NB4 (cell line): ENCODE measurements at regions not wholly inside any gene's neighbourhood (a gene's known extent, or its start where the extent isn't known, plus 50 kb on each side); places are given as distances from the start of the nearest gene placed in this dataset.

ENCODE experiments used
- CTCF ChIP-seq: IDR thresholded peaks from one replicate; pipeline ENCODE4 v1.5.1; 2012; ENCODE audit warnings: low read depth, low read length
- MYC ChIP-seq: IDR thresholded peaks from 2 replicates; pipeline ENCODE4 v1.6.1; 2011; ENCODE audit warnings: low read depth, low read length
- POLR2A ChIP-seq: IDR thresholded peaks from 2 replicates; pipeline ENCODE4 v1.6.1; 2011; ENCODE audit warnings: mild to moderate bottlenecking; ENCODE audit not compliant: insufficient read length; ENCODE audit errors: extremely low read depth

- no peak for TF ChIP-seq CTCF
- TF ChIP-seq POLR2A, result no peak
- TF ChIP-seq MYC, result no peak
These were observed 172.5 kb upstream of the C1orf174 start for GRCh38 chr1:4072481-4073153.
